Nephron (organoid): ENCODE measurements at regions not wholly inside any gene's neighbourhood (a gene's known extent, or its start where the extent isn't known, plus 50 kb on each side); places are given as distances from the start of the nearest gene placed in this dataset.

Experiments
- H3K27ac Mint-ChIP-seq, 3 experiments: 2 replicates each; pipeline ENCODE4 v1.8.0; 2020; ENCODE audit warnings: mixed read lengths in 3 of 3, mild to moderate bottlenecking in 2 of 3, moderate library complexity in 1 of 3
- H3K27me3 Mint-ChIP-seq: 2 replicates; pipeline ENCODE4 v1.8.0; 2021; ENCODE audit warnings: low read depth, mild to moderate bottlenecking, moderate library complexity, mixed read lengths
- H3K36me3 Mint-ChIP-seq: 2 replicates; pipeline ENCODE4 v1.8.0; 2020; ENCODE audit warnings: low read depth, mixed read lengths
- H3K4me1 Mint-ChIP-seq: 2 replicates; pipeline ENCODE4 v1.8.0; 2020; ENCODE audit warnings: mixed read lengths
- H3K4me3 Mint-ChIP-seq, 3 experiments: 2 replicates each; pipeline ENCODE4 v1.8.0; 2020; ENCODE audit warnings: mild to moderate bottlenecking in 3 of 3, mixed read lengths in 3 of 3, moderate library complexity in 2 of 3
- H3K9me3 Mint-ChIP-seq: 2 replicates; pipeline ENCODE4 v1.8.0; 2020; ENCODE audit warnings: mixed read lengths
- TF ChIP-seq, protein P1 (sequence below), 3 experiments: fragments of 200-600 bp; sonication (generic); IDR thresholded peaks; one replicate each; pipeline ENCODE4 v1.5.0; 2021; ENCODE audit warnings: antibody characterized with exemption in 3 of 3; ENCODE audit not compliant: unreplicated experiment in 3 of 3

DNA sequence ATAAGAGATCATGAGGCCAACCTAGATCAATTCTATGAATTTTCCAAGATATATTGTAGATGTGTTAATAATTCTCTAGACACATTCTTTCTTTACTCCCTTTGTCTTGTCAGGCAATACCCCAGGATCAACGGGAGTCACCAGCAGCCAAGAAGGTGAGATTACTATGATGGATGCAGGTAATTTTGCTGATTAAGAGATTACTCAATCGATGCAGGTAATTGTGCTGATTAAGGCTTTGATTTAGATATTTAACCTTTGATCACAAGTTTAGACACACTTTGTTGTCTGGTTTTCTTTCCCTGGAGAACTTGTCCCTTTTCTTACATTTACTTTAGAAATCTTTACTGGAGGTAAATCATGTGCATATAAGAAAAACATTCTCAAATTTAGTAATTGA, 134.3 kb upstream of the CNTN1 start:
- no peak overlapping the region for H3K27ac Mint-ChIP-seq
- TF ChIP-seq, protein P1, sequence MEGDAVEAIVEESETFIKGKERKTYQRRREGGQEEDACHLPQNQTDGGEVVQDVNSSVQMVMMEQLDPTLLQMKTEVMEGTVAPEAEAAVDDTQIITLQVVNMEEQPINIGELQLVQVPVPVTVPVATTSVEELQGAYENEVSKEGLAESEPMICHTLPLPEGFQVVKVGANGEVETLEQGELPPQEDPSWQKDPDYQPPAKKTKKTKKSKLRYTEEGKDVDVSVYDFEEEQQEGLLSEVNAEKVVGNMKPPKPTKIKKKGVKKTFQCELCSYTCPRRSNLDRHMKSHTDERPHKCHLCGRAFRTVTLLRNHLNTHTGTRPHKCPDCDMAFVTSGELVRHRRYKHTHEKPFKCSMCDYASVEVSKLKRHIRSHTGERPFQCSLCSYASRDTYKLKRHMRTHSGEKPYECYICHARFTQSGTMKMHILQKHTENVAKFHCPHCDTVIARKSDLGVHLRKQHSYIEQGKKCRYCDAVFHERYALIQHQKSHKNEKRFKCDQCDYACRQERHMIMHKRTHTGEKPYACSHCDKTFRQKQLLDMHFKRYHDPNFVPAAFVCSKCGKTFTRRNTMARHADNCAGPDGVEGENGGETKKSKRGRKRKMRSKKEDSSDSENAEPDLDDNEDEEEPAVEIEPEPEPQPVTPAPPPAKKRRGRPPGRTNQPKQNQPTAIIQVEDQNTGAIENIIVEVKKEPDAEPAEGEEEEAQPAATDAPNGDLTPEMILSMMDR (IDR thresholded peaks at IDR 0.05; ENCODE audit: unreplicated experiment in 3 of 3), result no peak
- no peaks in the 10 kb centered on the region for H3K4me1 Mint-ChIP-seq
- no peaks in the 10 kb centered on the region for H3K36me3 Mint-ChIP-seq
- no peaks in the 10 kb centered on the region for H3K27me3 Mint-ChIP-seq
- H3K4me3 Mint-ChIP-seq, result no peak overlapping the region
- H3K9me3 Mint-ChIP-seq, result no peaks in the 10 kb centered on the region

DNA sequence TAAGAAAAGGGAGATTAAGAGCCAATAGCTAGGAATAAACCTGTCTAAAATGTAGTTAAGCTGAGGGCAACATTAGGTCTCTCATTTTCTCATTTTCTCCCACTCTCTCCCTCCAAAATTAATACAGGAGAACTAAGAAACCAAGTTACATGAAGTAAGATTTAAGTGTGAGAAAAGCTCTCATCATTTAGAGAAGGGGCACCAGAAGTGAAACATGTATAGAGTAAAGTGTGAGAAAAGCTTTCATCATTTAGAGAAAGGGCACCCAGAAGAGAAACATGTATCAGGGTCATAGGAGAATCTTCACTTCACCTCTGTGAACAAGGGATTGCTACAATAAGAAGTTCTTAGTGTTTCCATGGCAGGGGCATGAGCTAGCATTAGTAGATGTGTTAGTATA, 132.4 kb upstream of the CNTN1 start:
- no peak overlapping the region for H3K27ac Mint-ChIP-seq
- H3K36me3 Mint-ChIP-seq, result no peaks in the 10 kb centered on the region
- no peaks in the 10 kb centered on the region for H3K9me3 Mint-ChIP-seq
- TF ChIP-seq, protein P1 (IDR thresholded peaks at IDR 0.05; ENCODE audit: unreplicated experiment in 3 of 3), result no peak
- H3K4me1 Mint-ChIP-seq, result no peaks in the 10 kb centered on the region
- H3K27me3 Mint-ChIP-seq, result no peaks in the 10 kb centered on the region
- no peak overlapping the region for H3K4me3 Mint-ChIP-seq

DNA sequence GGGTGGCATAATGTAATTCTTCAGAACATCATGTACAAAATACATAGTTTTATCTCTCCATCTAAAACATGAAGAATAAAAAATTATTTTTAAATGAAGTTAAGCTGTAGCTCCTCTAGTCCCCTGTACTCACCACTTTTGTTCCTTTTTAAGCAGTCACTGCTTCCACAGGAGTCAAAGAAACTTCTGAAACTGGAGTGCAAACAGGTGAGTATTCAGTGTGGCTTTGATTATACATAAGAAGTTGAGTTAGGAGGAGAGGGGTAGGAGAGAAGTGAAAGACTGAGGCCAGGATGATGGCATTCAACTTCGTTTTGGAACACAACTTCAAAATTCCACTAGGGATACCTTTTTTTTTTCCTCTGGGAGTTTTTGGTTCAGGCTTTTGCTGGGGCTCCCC, 131.4 kb upstream of the CNTN1 start:
- no peaks in the 10 kb centered on the region for H3K27me3 Mint-ChIP-seq
- H3K9me3 Mint-ChIP-seq, result no peaks in the 10 kb centered on the region
- no peaks in the 10 kb centered on the region for H3K4me1 Mint-ChIP-seq
- no peaks in the 10 kb centered on the region for H3K36me3 Mint-ChIP-seq
- no peak overlapping the region for H3K27ac Mint-ChIP-seq
- no peak overlapping the region for H3K4me3 Mint-ChIP-seq
- TF ChIP-seq, protein P1 (IDR thresholded peaks at IDR 0.05; ENCODE audit: unreplicated experiment in 3 of 3), result no peak

DNA sequence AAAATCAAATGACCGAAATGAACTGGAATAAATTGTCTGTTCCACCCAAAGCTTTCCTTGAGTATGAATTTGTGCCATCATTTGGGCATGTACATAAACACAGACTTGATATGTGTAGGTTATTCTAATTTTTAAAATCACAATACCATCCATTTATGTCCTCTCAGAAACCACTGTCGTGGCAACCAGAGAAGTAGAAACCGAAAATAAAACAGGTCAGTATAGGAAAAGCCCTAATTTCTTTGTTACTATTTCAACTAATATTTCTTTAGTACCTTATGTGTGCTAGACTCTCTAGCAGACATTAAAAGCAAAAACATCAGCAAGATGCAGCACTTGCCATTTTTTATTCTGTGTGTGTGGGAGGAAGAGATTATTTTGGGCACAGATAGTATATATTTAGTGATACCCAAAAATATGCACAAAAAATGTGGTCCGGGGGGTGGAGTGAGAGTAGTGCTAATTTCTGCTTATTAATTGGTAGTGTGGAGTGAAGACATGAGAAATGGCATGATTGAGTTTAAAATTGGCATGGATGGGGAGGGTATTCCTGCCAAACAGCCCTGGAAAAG, 130.8 kb upstream of the CNTN1 start:
- Mint-ChIP-seq H3K27ac (no peak overlapping the region), H3K4me3 (no peak overlapping the region), H3K27me3 (no peaks in the 10 kb centered on the region), H3K36me3 (no peaks in the 10 kb centered on the region), H3K9me3 (no peaks in the 10 kb centered on the region), H3K4me1 (no peaks in the 10 kb centered on the region)
- TF ChIP-seq, protein P1 (IDR thresholded peaks at IDR 0.05; ENCODE audit: unreplicated experiment in 3 of 3), result no peak

DNA sequence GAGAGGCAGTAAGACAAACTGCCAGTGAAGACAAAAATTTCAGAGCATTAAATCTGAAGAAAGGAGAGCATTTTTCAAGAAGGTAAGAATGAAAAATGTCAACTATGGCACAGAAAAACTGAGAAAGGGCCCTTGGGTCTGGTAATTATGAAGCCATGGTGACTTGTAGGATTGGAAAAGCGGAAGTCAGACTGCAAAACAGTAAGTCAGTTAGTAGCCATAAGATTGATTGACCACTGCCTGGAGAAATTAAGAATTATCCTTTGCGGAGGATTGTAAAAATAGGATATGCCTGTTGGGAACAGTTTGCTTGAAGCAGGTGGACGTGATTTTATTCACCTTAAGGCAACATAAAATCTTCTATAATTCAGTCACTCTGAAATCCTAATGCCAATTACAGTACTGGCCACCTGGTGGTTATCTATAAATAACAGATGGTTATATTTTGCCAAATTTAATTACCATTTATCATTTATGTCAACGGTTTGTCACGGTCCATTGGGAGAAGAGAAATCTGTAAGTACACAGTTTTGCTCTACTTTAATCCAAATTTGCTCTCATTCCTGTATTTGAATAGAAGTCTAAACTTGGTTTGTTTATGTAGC, 127.1 kb upstream of the CNTN1 start:
- Mint-ChIP-seq H3K9me3 (no peaks in the 10 kb centered on the region), H3K4me1 (no peaks in the 10 kb centered on the region), H3K4me3 (no peak overlapping the region), H3K27me3 (no peaks in the 10 kb centered on the region), H3K36me3 (no peaks in the 10 kb centered on the region), H3K27ac (no peak overlapping the region)
- TF ChIP-seq, protein P1 (IDR thresholded peaks at IDR 0.05; ENCODE audit: unreplicated experiment in 3 of 3), result no peak

DNA sequence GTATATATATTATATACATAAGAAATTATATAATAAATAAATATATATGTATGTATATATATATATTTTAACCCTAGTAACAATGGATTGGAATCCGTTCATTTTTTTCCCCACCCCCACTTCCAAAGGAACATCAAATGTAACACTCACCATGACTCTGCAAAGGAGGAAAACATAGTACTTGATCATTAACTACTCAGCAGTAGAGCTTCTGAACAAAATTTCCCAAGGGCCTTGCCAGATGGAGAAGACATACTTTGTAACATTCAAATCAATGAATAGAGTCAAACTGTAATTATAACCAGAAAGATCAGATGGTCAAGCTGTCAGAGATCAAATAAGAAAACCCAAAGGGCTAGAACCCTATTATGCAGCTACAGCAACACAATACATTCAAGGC, 126.0 kb upstream of the CNTN1 start:
- H3K4me3 Mint-ChIP-seq, result no peak overlapping the region
- H3K36me3 Mint-ChIP-seq, result no peaks in the 10 kb centered on the region
- no peaks in the 10 kb centered on the region for H3K9me3 Mint-ChIP-seq
- no peaks in the 10 kb centered on the region for H3K4me1 Mint-ChIP-seq
- TF ChIP-seq, protein P1 (IDR thresholded peaks at IDR 0.05; ENCODE audit: unreplicated experiment in 3 of 3), result no peak
- no peaks in the 10 kb centered on the region for H3K27me3 Mint-ChIP-seq
- no peak overlapping the region for H3K27ac Mint-ChIP-seq
